ENCODE measurements at regions not wholly inside any gene's neighbourhood (a gene's known extent, or its start where the extent isn't known, plus 50 kb on each side); places are given as distances from the start of the nearest gene placed in this dataset.

DNA sequence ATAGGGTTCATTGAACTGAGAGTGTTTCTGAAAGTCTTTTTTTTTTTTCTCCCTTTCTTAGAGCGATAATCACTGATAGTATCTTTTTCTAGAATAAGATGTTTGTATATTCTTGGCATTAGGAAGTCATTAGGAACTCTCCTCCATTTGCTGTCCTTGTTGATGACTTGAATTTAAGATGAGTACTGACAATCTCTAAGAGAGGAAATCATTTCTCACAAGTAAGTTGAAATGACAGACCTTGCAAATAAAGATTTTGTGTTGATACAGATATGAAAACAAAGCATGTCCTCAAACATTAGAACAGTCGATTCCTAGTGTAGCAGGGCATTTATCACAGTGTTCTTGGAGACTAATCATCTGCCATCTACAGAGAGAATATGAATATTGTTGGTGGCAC is 458.4 kb upstream of the SYT1 start:
- DNase-seq (ENCODE audit: low spot score): no peak

- no peak for DNase-seq (ENCODE audit: low spot score)
These were observed 457.7 kb upstream of the SYT1 start for GRCh38 chr12:78406828-78407227.

GRCh38 chr12:78407722-78408121 is 456.9 kb upstream of the SYT1 start:
- DNase-seq (ENCODE audit: low spot score): no peak

DNA sequence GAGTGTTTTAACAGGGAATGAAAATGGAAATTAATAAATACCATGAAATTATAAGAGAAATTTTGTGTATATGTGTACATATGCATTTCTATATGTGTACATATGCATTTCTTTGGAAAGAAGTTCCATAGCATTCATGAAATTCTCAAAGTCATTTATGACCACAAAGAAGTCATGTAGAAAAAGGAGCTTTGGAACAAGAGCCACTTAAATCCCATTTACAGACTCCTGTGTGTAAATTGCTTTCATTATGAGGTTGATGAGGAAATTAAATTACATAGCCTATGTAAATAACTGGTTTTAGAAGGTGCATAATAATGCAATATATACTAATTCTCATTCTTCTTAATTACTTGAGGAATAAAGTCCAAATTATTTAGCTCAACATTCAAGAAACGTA is 450.5 kb upstream of the SYT1 start:
- DNase-seq (ENCODE audit: low spot score): no peak

GRCh38 chr12:78418919-78419318 is 445.7 kb upstream of the SYT1 start:
- no peak for DNase-seq (ENCODE audit: low spot score)

DNA sequence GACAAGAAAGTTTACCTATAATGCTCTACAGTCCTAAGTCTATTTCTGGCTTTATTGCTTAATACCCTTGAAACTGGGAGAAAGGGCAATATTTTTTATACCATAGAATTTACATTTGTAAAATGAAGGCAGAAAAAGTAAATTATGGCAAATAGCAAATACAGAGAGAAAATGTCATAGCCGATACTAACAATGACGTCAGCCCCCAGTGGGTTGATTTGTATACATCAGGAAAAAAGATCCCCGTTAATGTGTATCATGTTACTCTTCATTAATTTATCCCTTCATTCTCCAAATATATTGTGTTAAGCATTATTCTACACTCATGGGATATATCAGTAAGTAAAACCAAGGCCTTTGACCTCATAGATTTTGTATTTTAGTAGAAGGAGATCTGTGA is 445.1 kb upstream of the SYT1 start:
- no peak for DNase-seq (ENCODE audit: low spot score)

- no peak for DNase-seq (ENCODE audit: low spot score)
These were observed 443.6 kb upstream of the SYT1 start for GRCh38 chr12:78420991-78421390.

- DNase-seq (ENCODE audit: low spot score): no peak
These were observed 434.0 kb upstream of the SYT1 start for GRCh38 chr12:78430551-78430950.

DNA sequence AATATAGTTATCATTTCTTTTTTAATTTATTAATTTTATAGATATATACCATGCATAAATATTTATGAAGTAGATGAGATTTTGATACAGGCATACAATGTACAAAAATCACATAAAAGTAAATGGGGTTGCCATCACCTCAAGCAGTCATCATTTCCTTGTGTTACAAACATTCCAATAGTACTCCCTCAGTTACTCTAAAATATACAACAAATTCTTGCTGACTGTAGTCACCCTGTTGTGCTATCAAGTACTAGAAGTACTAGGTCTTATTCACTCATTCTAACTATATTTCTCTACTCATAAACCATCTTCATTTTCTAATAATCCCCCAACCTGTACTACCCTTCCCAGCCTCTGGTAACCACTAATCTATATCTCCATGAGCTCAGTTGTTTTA is 432.6 kb upstream of the SYT1 start:
- DNase-seq (ENCODE audit: low spot score): no peak

- DNase-seq (ENCODE audit: low spot score): no peak
These were observed 424.9 kb upstream of the SYT1 start for GRCh38 chr12:78439666-78440065.

- DNase-seq (ENCODE audit: low spot score): no peak
These were observed 422.7 kb upstream of the SYT1 start for GRCh38 chr12:78441737-78442453.

DNA sequence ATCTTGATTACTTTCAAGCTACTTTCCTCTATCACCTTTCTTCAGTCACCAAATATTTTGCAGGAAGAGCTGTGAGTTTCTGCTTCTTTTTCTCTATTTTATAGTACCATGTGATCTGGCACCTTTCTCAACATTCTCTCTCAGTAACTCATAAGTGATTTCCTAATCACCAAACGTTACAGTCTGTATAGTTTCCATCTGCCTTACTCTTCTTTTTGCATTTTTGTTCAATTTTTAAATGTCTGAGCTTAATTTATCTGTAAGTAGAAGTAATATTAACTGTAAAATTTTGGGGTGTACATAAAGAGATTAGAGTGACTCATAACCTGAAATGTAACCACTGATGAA is 422.1 kb upstream of the SYT1 start:
- no peak for DNase-seq (ENCODE audit: low spot score)

DNA sequence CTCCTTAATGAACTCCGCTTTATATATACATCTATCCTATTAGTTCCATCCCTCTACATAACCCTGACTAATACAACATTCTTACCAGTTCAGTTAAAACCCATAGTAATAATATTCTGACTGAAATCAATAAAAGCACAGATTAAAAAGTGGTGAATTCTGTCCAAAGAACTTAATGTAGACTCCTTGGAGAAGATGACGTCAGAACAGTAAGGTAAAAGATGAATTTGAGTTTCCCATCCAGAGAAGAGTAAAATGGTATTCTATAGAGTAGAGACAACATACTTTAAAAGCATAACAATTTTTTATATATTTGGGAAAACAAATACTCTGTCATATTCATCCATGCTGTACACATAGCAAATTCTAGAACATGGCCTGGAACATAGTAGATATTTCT is 418.0 kb upstream of the SYT1 start:
- DNase-seq (ENCODE audit: low spot score): no peak

DNA sequence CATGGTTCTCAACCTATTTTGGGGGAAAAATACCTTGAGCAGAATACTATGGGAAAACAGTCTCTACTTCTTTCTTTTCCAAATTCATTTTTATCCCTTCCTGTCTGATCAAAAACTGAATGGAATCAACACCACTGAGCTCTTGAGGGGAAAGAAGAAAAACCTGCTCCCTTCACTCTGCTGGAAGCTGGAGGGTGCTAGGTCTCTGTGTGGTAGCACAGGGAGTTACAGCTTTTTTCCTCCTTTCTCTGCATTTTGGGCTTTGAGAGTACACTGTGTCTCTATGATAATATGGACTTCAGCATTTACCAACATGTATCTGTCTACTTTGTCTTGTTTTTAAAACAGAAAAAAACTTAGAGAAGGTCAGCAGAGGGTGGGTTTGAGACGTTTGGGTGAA is 417.2 kb upstream of the SYT1 start:
- DNase-seq (ENCODE audit: low spot score): no peak

DNA sequence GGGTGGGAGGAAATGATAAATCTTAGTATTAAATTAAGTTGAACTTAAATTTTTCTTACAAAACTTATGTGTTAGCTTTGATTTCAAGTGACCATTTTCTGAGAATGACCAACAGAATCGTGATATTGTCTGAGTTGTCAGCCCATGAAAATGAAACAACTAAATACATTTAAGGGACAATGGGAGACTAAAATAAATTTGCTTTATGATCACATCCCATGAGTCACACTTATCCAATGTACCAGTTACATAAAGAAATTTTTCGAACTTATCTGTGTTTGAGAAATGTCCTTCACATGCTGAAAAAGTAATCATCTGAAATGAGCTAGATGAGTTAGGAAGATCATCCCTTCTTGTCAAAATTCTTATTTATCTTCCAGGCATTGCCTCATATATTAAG is 415.9 kb upstream of the SYT1 start:
- DNase-seq (ENCODE audit: low spot score): no peak

DNA sequence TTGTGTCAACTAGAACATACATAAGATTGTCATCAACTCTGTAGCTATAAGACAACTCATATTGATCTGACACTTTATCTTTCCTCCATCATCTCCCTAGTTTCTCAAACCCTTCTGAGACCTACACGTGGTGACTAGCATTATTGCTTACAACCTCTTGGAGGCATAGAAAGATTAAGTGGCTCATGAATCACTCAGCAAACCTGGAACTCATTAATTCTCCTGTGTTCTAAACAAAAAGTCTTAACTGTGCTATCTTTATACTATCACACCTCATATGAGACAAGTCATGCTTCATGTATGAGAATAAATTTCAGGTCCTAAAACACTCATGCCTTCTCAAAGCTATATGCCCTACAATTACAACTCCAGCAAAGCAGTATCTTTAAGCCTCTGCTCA is 408.6 kb upstream of the SYT1 start:
- no peak for DNase-seq (ENCODE audit: low spot score)

GRCh38 chr12:78457938-78458337 is 406.6 kb upstream of the SYT1 start:
- DNase-seq (ENCODE audit: low spot score): peak; percentile 8

GRCh38 chr12:78470354-78471195 is 394.0 kb upstream of the SYT1 start:
- peak; percentile 36 for DNase-seq (ENCODE audit: low spot score)

DNA sequence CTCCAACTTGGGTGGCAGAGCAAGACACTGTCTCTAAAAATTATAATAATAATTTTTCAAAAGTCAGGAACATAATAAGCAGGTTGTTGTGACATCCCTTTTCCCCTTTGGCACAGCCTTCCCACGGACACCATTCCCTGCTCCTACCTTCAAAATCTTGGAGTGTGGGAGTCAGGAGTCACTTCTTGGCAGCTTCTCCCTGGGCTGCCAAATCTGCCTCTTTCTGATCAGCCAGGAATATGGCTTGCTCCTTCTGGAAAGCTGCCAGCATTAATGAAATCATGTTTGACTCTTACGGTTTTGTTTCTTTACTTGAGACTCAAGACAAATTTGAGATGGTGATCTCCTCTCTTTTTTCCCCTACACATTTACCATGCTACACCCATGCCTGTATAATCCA is 391.4 kb upstream of the SYT1 start:
- DNase-seq (ENCODE audit: low spot score): no peak

- no peak for DNase-seq (ENCODE audit: low spot score)
These were observed 391.0 kb upstream of the SYT1 start for GRCh38 chr12:78473561-78473960.

DNA sequence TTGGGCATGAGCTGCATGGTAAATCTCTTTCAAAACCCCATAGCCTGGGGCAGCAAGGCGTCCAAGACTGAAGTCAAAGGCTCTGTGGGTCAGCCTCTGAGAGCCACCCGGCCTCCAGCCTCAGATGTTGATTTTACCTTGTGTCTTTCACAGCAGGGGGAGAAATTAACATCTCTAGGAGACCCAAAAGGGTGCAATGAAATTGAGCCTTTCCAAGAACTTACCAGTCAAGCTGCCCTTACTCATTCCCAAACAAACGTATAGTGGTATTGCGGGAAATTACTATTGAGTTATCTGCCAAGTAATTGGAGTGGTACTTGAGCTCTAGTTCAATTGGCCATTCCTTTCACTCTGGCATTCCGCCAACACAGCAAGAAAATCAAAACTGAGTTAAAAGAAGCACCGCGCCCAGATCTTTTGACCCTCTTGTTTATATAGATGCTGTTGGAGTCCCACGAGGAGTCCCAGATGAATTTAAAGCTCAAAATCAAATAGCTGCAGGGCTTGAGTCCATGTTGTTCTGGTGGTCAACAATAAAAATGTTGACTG is 380.7 kb upstream of the SYT1 start:
- DNase-seq (ENCODE audit: low spot score): no peak

DNA sequence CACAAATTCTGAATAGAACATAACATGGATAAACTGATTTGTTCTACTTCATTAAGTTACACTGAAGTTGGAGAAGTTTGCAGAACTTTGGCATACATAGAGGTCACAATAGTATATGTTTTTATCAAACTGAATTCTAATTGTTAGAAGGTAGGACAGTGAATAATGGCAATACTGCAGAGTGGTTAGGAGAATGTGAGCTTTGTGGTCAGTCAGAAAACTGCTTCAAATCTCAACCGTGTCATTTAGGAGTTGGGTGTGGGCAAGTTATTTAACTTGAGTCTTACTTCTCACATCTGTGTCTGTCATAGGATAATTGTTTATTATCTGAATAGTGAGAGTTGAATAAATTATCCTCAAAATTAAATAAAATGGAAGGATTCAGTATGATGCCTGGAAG is 374.6 kb upstream of the SYT1 start:
- no peak for DNase-seq (ENCODE audit: low spot score)

DNA sequence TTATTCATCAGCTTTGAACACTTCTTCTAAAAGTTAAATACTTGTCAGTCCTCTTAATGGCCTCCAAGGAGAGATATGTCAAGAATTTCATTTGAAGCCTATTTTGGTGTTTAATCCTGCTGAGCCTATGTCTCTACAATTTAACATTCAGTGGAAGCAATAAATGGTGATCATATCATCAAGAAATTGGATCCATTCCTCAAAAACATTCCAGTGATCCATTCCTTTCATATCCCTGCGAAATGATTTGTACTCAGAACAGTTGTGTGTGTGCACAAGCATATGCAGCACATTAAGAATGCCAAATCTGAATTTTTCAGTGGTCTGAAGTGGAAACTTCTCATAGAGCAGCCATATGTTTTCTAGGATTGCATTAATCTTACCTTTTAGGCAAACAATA is 373.7 kb upstream of the SYT1 start:
- DNase-seq (ENCODE audit: low spot score): no peak

Data from A172 (cell line).